ENCODE measurements at regions not wholly inside any gene's neighbourhood (a gene's known extent, or its start where the extent isn't known, plus 50 kb on each side); places are given as distances from the start of the nearest gene placed in this dataset.

GRCh38 chr9:22255337-22255736 is 191.3 kb upstream of the DMRTA1 start:
- DNase-seq (ENCODE audit: low read depth), result no peak
- no peak for TF ChIP-seq CTCF (IDR thresholded peaks at IDR 0.05; ENCODE audit: control insufficient read depth, insufficient read depth, low read depth, low read length, missing control alignments)

GRCh38 chr9:22256381-22256780 is 190.2 kb upstream of the DMRTA1 start:
- no peak for TF ChIP-seq CTCF (IDR thresholded peaks at IDR 0.05; ENCODE audit: control insufficient read depth, insufficient read depth, low read depth, low read length, missing control alignments)
- DNase-seq (ENCODE audit: low read depth), result no peak
- no peak overlapping the region for H3K4me3 ChIP-seq (ENCODE audit: control insufficient read depth, low read depth, low read length)

More at GRCh38 chr9:22255337-22255736, 191.3 kb upstream of the DMRTA1 start:
- no peak overlapping the region for H3K4me3 ChIP-seq (ENCODE audit: control insufficient read depth, low read depth, low read length)

- no peak for TF ChIP-seq CTCF (IDR thresholded peaks at IDR 0.05; ENCODE audit: control insufficient read depth, insufficient read depth, low read depth, low read length, missing control alignments)
- no peak overlapping the region for H3K4me3 ChIP-seq (ENCODE audit: control insufficient read depth, low read depth, low read length)
Observed at GRCh38 chr9:22257026-22257816, 189.4 kb upstream of the DMRTA1 start.

GRCh38 chr9:22265038-22265437 is 181.6 kb upstream of the DMRTA1 start:
- no peak for DNase-seq (ENCODE audit: low read depth)
- TF ChIP-seq CTCF (IDR thresholded peaks at IDR 0.05; ENCODE audit: control insufficient read depth, insufficient read depth, low read depth, low read length, missing control alignments), result no peak
- H3K4me3 ChIP-seq (ENCODE audit: control insufficient read depth, low read depth, low read length), result no peak overlapping the region

More at GRCh38 chr9:22257026-22257816, 189.4 kb upstream of the DMRTA1 start:
- no peak for DNase-seq (ENCODE audit: low read depth)

GRCh38 chr9:22265534-22265933 is 181.1 kb upstream of the DMRTA1 start:
- TF ChIP-seq CTCF (IDR thresholded peaks at IDR 0.05; ENCODE audit: control insufficient read depth, insufficient read depth, low read depth, low read length, missing control alignments), result no peak
- DNase-seq (ENCODE audit: low read depth), result no peak
- no peak overlapping the region for H3K4me3 ChIP-seq (ENCODE audit: control insufficient read depth, low read depth, low read length)

GRCh38 chr9:22274477-22274876 is 172.1 kb upstream of the DMRTA1 start:
- DNase-seq (ENCODE audit: low read depth), result no peak
- no peak overlapping the region for H3K4me3 ChIP-seq (ENCODE audit: control insufficient read depth, low read depth, low read length)
- no peak for TF ChIP-seq CTCF (IDR thresholded peaks at IDR 0.05; ENCODE audit: control insufficient read depth, insufficient read depth, low read depth, low read length, missing control alignments)
